ENCODE measurements at regions not wholly inside any gene's neighbourhood (a gene's known extent, or its start where the extent isn't known, plus 50 kb on each side); places are given as distances from the start of the nearest gene placed in this dataset.

DNA sequence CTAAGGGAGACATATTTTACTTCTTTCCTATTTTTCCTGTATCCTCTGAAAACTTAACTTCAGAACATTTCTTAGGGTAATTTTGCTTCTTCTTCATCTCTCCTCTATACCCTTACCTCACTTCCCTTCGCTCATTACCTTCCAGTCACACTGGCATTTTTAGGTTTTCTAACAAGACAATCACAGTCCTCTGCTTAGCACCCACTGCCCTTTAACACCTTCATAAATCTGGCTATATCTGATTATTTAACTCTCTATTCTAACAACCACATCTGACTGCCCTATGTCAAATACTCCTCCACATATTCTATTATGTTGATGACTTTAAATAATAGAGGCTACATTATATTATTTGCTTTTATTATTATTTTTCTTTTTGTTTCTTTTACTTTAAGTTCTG, 1058.0 kb upstream of the CNTN5 start:
- TF ChIP-seq, protein P1, sequence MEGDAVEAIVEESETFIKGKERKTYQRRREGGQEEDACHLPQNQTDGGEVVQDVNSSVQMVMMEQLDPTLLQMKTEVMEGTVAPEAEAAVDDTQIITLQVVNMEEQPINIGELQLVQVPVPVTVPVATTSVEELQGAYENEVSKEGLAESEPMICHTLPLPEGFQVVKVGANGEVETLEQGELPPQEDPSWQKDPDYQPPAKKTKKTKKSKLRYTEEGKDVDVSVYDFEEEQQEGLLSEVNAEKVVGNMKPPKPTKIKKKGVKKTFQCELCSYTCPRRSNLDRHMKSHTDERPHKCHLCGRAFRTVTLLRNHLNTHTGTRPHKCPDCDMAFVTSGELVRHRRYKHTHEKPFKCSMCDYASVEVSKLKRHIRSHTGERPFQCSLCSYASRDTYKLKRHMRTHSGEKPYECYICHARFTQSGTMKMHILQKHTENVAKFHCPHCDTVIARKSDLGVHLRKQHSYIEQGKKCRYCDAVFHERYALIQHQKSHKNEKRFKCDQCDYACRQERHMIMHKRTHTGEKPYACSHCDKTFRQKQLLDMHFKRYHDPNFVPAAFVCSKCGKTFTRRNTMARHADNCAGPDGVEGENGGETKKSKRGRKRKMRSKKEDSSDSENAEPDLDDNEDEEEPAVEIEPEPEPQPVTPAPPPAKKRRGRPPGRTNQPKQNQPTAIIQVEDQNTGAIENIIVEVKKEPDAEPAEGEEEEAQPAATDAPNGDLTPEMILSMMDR (IDR thresholded peaks at IDR 0.05; ENCODE audit: control insufficient read depth, extremely low read depth, insufficient read depth), result no peak
- H3K4me3 ChIP-seq (ENCODE audit: low read depth, low read length), result no peak overlapping the region
- DNase-seq (ENCODE audit: low read depth), result no peak

DNA sequence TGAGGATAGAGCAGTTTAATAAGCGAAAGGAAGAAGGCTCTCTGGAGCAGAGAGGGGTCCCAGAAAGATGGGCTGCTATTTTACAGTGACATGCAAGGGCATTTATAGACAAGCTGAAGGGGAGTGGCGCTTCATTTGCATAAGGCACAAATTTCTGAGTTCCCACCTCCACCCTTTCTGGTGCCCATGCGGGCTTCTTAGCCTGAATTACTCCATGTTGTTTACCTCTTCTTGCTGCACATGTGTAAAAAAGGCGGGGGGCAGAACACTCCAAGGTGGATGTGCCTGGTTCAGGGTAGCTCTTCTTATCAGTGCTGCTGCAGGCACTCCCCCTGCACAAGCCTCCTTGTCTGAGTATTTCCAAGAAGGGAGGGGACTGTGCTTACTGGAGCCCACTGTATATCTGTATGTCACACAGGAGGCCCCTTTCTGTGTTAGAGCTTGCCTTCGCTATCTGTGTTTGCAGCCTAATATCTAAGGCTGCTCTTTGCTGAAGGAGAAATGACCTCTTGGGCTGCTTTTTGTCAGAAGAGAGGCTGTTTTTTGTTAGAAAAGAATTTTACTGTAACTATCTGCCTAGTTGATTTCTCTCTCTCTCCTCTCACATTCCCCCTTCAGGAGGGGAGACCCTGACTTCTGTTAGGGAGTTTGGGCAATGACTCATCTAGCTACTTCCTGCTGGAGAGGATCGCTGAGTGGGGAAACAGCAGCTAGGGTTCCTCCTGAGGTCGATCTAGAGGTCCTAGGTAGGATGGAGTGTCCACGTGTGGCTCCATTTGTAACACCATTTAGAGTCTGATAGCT, 1057.0 kb upstream of the CNTN5 start:
- H3K4me3 ChIP-seq (ENCODE audit: low read depth, low read length), result no peak overlapping the region
- DNase-seq (ENCODE audit: low read depth), result no peak
- TF ChIP-seq, protein P1 (IDR thresholded peaks at IDR 0.05; ENCODE audit: control insufficient read depth, extremely low read depth, insufficient read depth), result no peak

DNA sequence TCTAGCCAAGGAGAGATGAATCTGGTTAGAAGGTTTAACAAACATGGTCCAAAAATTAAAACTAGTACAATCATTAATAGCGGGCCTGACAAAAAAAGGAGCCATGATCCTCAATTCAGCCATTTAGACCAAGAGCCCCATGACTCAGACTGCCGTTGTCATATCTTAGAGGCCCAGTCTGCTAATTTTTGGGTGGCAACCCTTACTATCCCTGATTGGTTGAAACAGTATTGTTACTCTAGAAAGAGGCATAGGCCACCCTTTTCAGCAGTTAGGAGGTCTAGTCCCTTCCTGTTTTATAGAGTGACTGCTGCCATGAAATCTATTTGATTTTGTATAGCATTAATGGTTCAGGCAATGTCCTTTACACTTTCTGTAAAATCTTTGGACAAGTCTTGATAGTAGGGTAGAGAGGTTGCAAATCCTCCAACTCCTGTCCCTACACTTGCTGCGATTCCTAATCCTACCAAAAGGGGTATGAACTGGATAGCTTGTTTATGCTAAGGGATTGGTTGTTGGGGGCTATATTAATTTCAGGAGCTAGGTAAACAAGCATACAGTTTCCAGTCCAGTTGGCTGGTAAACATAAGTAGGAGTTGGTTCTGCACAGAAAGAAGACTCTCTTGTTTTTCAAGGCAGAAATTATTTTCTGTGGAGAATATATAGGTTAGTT, 1056.3 kb upstream of the CNTN5 start:
- DNase-seq (ENCODE audit: low read depth), result no peak
- TF ChIP-seq, protein P1 (IDR thresholded peaks at IDR 0.05; ENCODE audit: control insufficient read depth, extremely low read depth, insufficient read depth), result no peak

DNA sequence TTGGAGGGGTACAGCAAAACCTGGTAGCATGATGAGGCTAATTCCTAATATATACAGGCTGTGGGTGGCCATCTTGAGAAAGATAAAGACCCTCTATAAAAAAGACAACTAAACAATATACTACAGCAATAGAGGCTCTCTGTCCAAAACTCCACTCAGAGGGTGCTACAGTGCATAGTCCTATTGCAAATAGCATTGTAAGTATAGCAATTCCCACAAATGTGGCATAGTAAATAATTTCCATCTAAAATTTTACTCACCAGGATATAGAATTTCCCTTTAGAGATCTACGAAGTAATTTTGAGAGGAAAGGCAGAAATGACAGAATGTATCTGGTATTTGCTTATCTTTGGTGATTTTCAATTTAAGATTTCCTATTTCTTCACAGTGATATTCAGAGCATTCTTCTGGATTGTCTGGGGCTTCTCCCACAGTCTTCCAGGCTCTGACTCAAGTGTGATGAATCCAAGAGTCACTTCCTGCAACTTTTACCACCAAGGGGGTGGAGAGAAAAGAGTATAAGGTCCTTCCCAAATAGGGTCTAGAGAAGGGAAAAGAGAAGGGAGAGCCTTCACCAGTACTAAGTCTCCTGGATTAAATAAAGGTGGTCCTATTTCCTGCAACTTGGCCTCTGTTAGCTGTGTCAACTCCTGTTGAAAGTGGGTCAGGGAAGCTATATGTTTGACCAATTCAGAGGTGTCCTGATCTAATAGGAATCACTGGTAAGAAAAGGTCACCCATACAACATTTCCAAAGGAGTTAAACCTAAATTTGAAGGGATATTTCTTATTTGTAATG, 1054.7 kb upstream of the CNTN5 start:
- TF ChIP-seq, protein P1 (IDR thresholded peaks at IDR 0.05; ENCODE audit: control insufficient read depth, extremely low read depth, insufficient read depth), result no peak
- H3K4me3 ChIP-seq (ENCODE audit: low read depth, low read length), result no peak overlapping the region
- no peak for DNase-seq (ENCODE audit: low read depth)

More for the DNA sequence above, 1056.3 kb upstream of the CNTN5 start:
- no peak overlapping the region for H3K4me3 ChIP-seq (ENCODE audit: low read depth, low read length)

DNA sequence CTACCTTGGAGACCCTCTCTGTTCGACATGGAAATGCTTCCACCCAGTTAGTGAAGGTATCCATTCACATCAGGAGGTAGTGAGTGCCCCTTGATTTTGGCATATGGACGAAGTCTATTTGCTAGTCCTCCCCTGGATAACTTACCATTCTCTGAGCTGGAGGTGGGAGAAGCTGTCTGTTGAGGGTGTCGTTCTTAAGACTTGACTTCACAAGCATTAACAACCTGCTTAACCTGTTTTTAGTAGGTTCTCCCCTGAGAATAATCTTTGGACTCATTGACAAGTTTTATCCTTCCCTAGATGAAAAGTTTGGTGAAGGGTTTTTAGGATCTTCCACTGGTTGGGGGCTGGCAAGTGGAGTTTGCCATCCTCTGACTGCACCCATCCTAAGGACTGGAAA, 1053.8 kb upstream of the CNTN5 start:
- no peak for DNase-seq (ENCODE audit: low read depth)
- TF ChIP-seq, protein P1 (IDR thresholded peaks at IDR 0.05; ENCODE audit: control insufficient read depth, extremely low read depth, insufficient read depth), result no peak

DNA sequence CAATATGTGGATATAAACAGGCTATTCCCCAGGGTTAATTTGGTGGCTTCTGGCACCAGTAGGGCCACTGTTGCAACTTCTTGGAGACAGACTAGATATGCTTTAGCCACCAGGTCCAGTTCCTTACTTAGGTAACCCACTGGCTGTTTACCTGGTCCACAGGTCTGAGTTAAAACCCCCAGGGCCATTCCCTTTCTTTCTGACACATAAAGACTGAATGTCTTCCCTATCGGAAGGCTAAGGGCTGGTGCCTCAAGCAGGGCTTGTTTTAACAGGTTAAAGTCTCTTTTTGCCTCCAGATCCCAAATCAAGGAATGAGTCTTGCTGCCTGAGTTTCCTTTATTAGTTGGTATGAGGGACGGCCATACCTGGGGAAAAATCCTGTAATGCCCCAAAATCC, 1052.7 kb upstream of the CNTN5 start:
- TF ChIP-seq, protein P1 (IDR thresholded peaks at IDR 0.05; ENCODE audit: control insufficient read depth, extremely low read depth, insufficient read depth), result no peak
- DNase-seq (ENCODE audit: low read depth), result no peak
- no peak overlapping the region for H3K4me3 ChIP-seq (ENCODE audit: low read depth, low read length)

More for the DNA sequence above, 1053.8 kb upstream of the CNTN5 start:
- no peak overlapping the region for H3K4me3 ChIP-seq (ENCODE audit: low read depth, low read length)
